ENCODE measurements at regions not wholly inside any gene's neighbourhood (a gene's known extent, or its start where the extent isn't known, plus 50 kb on each side); places are given as distances from the start of the nearest gene placed in this dataset.

- CTCF ChIA-PET, result no interaction called here
- no peaks in the 10 kb centered on the region for H3K9me3 ChIP-seq (ENCODE audit: control insufficient read depth, insufficient read depth, low read length)
- peak overlapping the region; percentile 58 for H3K27ac ChIP-seq (ENCODE audit: low read depth, low read length)
Measured at GRCh38 chr6:1481286-1481685, 91.9 kb downstream of the FOXF2 start.

GRCh38 chr6:1482381-1483166 lies 93.2 kb downstream of the FOXF2 start:
- no peak overlapping the region for H3K4me3 ChIP-seq (ENCODE audit: low read depth, low read length)
- TF ChIP-seq CTCF (IDR thresholded peaks at IDR 0.05; ENCODE audit: low read depth, low read length), result no peak
- CTCF ChIA-PET, result no interaction called here
- DNase-seq (ENCODE audit: low read depth, low spot score), result no peak
- H3K27me3 ChIP-seq (ENCODE audit: control insufficient read depth, insufficient read depth, low read length), result no peaks in the 10 kb centered on the region
- H3K9me3 ChIP-seq (ENCODE audit: control insufficient read depth, insufficient read depth, low read length), result no peaks in the 10 kb centered on the region
- H3K27ac ChIP-seq (ENCODE audit: low read depth, low read length), result peak overlapping the region; percentile 2
- POLR2A ChIA-PET, result no interaction called here

More at GRCh38 chr6:1481286-1481685, 91.9 kb downstream of the FOXF2 start:
- H3K27me3 ChIP-seq (ENCODE audit: control insufficient read depth, insufficient read depth, low read length), result no peaks in the 10 kb centered on the region
- H3K4me3 ChIP-seq (ENCODE audit: low read depth, low read length), result no peak overlapping the region
- peak; percentile 47 for DNase-seq (ENCODE audit: low read depth, low spot score)
- TF ChIP-seq CTCF (IDR thresholded peaks at IDR 0.05; ENCODE audit: low read depth, low read length), result no peak
- POLR2A ChIA-PET, result no interaction called here

GRCh38 chr6:1485678-1486077 lies 96.3 kb downstream of the FOXF2 start:
- CTCF ChIA-PET, result interaction anchor here (0.8 to 1.3 kb wide), 2 partner anchors 38 to 89 kb away, joined by 3 to 4 read pairs; no protein-coding TSS in a partner anchor
- no peaks in the 10 kb centered on the region for H3K9me3 ChIP-seq (ENCODE audit: control insufficient read depth, insufficient read depth, low read length)
- H3K27ac ChIP-seq (ENCODE audit: low read depth, low read length), result no peak overlapping the region
- H3K4me3 ChIP-seq (ENCODE audit: low read depth, low read length), result no peak overlapping the region
- DNase-seq (ENCODE audit: low read depth, low spot score), result peak; percentile 42
- no peak for TF ChIP-seq CTCF (IDR thresholded peaks at IDR 0.05; ENCODE audit: low read depth, low read length)
- no peaks in the 10 kb centered on the region for H3K27me3 ChIP-seq (ENCODE audit: control insufficient read depth, insufficient read depth, low read length)
- POLR2A ChIA-PET, result no interaction called here

GRCh38 chr6:1486387-1486786 lies 97.0 kb downstream of the FOXF2 start:
- H3K4me3 ChIP-seq (ENCODE audit: low read depth, low read length), result no peak overlapping the region
- POLR2A ChIA-PET, result interaction anchor here (0.5 kb wide), 1 partner anchor 893 kb away, joined by 8 read pairs; no protein-coding TSS in a partner anchor
- no peak for TF ChIP-seq CTCF (IDR thresholded peaks at IDR 0.05; ENCODE audit: low read depth, low read length)
- no peak overlapping the region for H3K27ac ChIP-seq (ENCODE audit: low read depth, low read length)
- H3K9me3 ChIP-seq (ENCODE audit: control insufficient read depth, insufficient read depth, low read length), result no peaks in the 10 kb centered on the region
- CTCF ChIA-PET, result interaction anchor here (0.6 kb wide), 1 partner anchor 64 kb away, joined by 7 read pairs; no protein-coding TSS in a partner anchor
- DNase-seq (ENCODE audit: low read depth, low spot score), result no peak
- H3K27me3 ChIP-seq (ENCODE audit: control insufficient read depth, insufficient read depth, low read length), result no peaks in the 10 kb centered on the region

- Histone ChIP-seq H3K27ac (ENCODE audit: low read depth, low read length) (no peak overlapping the region), H3K9me3 (ENCODE audit: control insufficient read depth, insufficient read depth, low read length) (no peaks in the 10 kb centered on the region), H3K27me3 (ENCODE audit: control insufficient read depth, insufficient read depth, low read length) (no peaks in the 10 kb centered on the region), H3K4me3 (ENCODE audit: low read depth, low read length) (no peak overlapping the region)
- ChIA-PET CTCF (interaction anchor here (0.6 kb wide), 1 partner anchor 65 kb away, joined by 7 read pairs; no protein-coding TSS in a partner anchor), POLR2A (no interaction called here)
- DNase-seq (ENCODE audit: low read depth, low spot score), result no peak
- TF ChIP-seq CTCF (IDR thresholded peaks at IDR 0.05; ENCODE audit: low read depth, low read length), result no peak
Measured at GRCh38 chr6:1487239-1487638, 97.9 kb downstream of the FOXF2 start.

Data from AG04450 (cell line).